ENCODE measurements at regions not wholly inside any gene's neighbourhood (a gene's known extent, or its start where the extent isn't known, plus 50 kb on each side); places are given as distances from the start of the nearest gene placed in this dataset.

DNA sequence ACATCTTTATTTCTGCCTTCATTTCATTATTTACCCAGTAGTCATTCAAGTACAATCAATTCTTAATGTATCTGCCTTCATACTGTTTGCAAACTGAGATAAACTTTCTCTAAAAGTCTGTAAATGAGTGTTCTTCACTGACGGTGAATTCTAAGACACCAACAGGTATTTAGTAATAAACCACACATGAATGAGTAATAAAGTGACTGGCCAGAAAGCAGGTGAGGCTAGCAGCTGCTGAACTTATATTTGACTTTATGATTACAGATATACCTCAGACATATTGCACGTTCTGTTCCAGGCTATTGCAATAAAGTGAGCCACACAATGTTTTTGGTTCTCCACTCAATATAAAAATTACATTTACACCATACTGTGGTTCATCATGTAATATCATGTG is 1894.0 kb upstream of the RAG2 start:
- no peaks in the 10 kb centered on the region for H3K36me3 Mint-ChIP-seq (ENCODE audit: low read depth, unreplicated experiment)
- FAIRE-seq: no peak
- no peak overlapping the region for H3K4me2 ChIP-seq (ENCODE audit: low read length)
- H3K4me1 ChIP-seq (ENCODE audit: insufficient read depth, low read length): no peaks in the 10 kb centered on the region
- H3K27ac ChIP-seq (ENCODE audit: low read depth, low read length): no peak overlapping the region
- H3K27ac Mint-ChIP-seq (ENCODE audit: unreplicated experiment): no peak overlapping the region
- no peaks in the 10 kb centered on the region for H3K4me1 Mint-ChIP-seq (ENCODE audit: low read depth, unreplicated experiment)
- no peaks in the 10 kb centered on the region for H3K9me3 Mint-ChIP-seq (ENCODE audit: unreplicated experiment)
- TF ChIP-seq, protein P1, sequence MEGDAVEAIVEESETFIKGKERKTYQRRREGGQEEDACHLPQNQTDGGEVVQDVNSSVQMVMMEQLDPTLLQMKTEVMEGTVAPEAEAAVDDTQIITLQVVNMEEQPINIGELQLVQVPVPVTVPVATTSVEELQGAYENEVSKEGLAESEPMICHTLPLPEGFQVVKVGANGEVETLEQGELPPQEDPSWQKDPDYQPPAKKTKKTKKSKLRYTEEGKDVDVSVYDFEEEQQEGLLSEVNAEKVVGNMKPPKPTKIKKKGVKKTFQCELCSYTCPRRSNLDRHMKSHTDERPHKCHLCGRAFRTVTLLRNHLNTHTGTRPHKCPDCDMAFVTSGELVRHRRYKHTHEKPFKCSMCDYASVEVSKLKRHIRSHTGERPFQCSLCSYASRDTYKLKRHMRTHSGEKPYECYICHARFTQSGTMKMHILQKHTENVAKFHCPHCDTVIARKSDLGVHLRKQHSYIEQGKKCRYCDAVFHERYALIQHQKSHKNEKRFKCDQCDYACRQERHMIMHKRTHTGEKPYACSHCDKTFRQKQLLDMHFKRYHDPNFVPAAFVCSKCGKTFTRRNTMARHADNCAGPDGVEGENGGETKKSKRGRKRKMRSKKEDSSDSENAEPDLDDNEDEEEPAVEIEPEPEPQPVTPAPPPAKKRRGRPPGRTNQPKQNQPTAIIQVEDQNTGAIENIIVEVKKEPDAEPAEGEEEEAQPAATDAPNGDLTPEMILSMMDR (IDR thresholded peaks at IDR 0.05; ENCODE audit: insufficient read depth, low read depth, low read length): no peak
- no peak for TF ChIP-seq EZH2 (IDR thresholded peaks at IDR 0.05; ENCODE audit: insufficient read depth, low read length)
- H3K9ac ChIP-seq (ENCODE audit: low read length): no peak overlapping the region
- no peak overlapping the region for H3K4me3 ChIP-seq (ENCODE audit: insufficient read depth, low read depth, low read length)
- no peak overlapping the region for H2AFZ ChIP-seq (ENCODE audit: low read depth, low read length)
- no peak overlapping the region for H3K4me3 Mint-ChIP-seq (ENCODE audit: unreplicated experiment)
- no peaks in the 10 kb centered on the region for H3K9me3 ChIP-seq (ENCODE audit: insufficient read depth, low read depth, low read length)
- H3K27me3 ChIP-seq (ENCODE audit: insufficient read depth, low read length): no peaks in the 10 kb centered on the region
- H3K79me2 ChIP-seq (ENCODE audit: insufficient read depth, low read length): no peaks in the 10 kb centered on the region
- H4K20me1 ChIP-seq (ENCODE audit: insufficient read depth, low read length): no peaks in the 10 kb centered on the region
- H3K36me3 ChIP-seq (ENCODE audit: insufficient read depth, low read length): no peaks in the 10 kb centered on the region
- DNase-seq (ENCODE audit: low read depth): no peak
- no peaks in the 10 kb centered on the region for H3K27me3 Mint-ChIP-seq (ENCODE audit: low read depth, unreplicated experiment)

DNA sequence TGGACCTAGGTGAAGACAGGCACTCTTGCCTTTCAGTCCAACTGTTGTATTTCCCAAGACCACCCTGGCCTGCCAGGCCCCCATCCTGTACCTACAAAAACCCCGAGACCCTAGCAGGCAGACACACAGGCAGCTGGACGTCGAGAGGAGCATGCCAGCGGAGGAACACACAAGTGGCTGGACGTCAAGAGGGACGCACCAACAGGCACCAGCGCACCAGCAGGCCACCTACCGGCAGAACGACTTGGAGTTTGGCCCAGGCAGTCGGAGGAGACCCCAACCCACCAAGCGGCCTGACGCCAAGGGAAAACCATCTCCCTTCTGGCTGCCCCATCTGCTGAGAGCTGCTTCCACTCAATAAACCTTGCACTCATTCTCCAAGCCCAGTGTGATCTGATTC is 1883.4 kb upstream of the RAG2 start:
- Mint-ChIP-seq H3K36me3 (ENCODE audit: low read depth, unreplicated experiment) (no peaks in the 10 kb centered on the region), H3K4me1 (ENCODE audit: low read depth, unreplicated experiment) (no peaks in the 10 kb centered on the region), H3K27me3 (ENCODE audit: low read depth, unreplicated experiment) (no peaks in the 10 kb centered on the region), H3K4me3 (ENCODE audit: unreplicated experiment) (no peak overlapping the region), H3K9me3 (ENCODE audit: unreplicated experiment) (no peaks in the 10 kb centered on the region), H3K27ac (ENCODE audit: unreplicated experiment) (no peak overlapping the region)
- no peak overlapping the region for H2AFZ ChIP-seq (ENCODE audit: low read depth, low read length)
- DNase-seq (ENCODE audit: low read depth) (no peak), FAIRE-seq (no peak)
- H3K4me3 ChIP-seq (ENCODE audit: insufficient read depth, low read depth, low read length): no peak overlapping the region
- H3K79me2 ChIP-seq (ENCODE audit: insufficient read depth, low read length): no peaks in the 10 kb centered on the region
- H3K9me3 ChIP-seq (ENCODE audit: insufficient read depth, low read depth, low read length): no peaks in the 10 kb centered on the region
- H4K20me1 ChIP-seq (ENCODE audit: insufficient read depth, low read length): no peaks in the 10 kb centered on the region
- no peak overlapping the region for H3K9ac ChIP-seq (ENCODE audit: low read length)
- H3K4me2 ChIP-seq (ENCODE audit: low read length): no peak overlapping the region
- H3K36me3 ChIP-seq (ENCODE audit: insufficient read depth, low read length): no peaks in the 10 kb centered on the region
- no peaks in the 10 kb centered on the region for H3K4me1 ChIP-seq (ENCODE audit: insufficient read depth, low read length)
- H3K27ac ChIP-seq (ENCODE audit: low read depth, low read length): no peak overlapping the region
- no peaks in the 10 kb centered on the region for H3K27me3 ChIP-seq (ENCODE audit: insufficient read depth, low read length)
- TF ChIP-seq, protein P1 (IDR thresholded peaks at IDR 0.05; ENCODE audit: insufficient read depth, low read depth, low read length): no peak
- no peak for TF ChIP-seq EZH2 (IDR thresholded peaks at IDR 0.05; ENCODE audit: insufficient read depth, low read length)

DNA sequence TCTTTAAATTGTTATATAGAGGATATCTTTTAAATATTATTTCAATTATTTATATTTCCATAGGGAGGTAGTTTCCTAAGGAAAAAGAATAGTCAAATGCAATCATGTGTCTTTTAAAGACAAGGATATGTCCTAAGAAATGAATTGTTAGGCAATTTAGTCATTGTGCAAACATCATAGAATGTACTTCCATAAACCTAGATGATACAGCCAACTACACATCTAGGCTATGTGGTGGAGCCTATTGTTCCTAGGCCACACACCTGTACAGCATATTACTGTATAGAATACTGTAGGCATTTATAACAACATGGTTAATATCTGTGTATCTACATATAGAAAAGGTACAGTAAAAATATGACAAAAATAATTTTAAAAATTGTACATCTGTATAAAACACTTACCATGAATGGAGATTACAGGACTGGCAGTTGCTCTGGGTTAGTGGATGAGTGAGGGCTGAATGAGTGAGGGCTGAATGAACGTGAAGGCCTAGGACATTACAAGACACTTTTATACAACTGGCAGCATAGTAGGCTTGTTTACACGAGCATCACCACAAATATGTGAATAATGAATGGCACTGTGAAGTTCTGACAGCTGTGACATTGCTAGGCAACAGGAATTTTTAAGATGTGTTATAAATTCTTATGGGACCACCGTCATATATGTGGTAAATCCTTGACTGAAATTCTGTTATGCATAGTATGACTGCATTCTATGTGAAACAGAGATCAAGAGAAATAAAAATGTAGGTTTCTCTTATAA is 1879.0 kb upstream of the RAG2 start:
- no peak overlapping the region for H3K27ac ChIP-seq (ENCODE audit: low read depth, low read length)
- DNase-seq (ENCODE audit: low read depth): peak; percentile 22
- H3K4me1 Mint-ChIP-seq (ENCODE audit: low read depth, unreplicated experiment): no peaks in the 10 kb centered on the region
- H3K4me3 Mint-ChIP-seq (ENCODE audit: unreplicated experiment): no peak overlapping the region
- TF ChIP-seq EZH2 (IDR thresholded peaks at IDR 0.05; ENCODE audit: insufficient read depth, low read length): no peak
- TF ChIP-seq, protein P1 (IDR thresholded peaks at IDR 0.05; ENCODE audit: insufficient read depth, low read depth, low read length): no peak
- H2AFZ ChIP-seq (ENCODE audit: low read depth, low read length): no peak overlapping the region
- no peaks in the 10 kb centered on the region for H3K4me1 ChIP-seq (ENCODE audit: insufficient read depth, low read length)
- H3K9me3 Mint-ChIP-seq (ENCODE audit: unreplicated experiment): no peaks in the 10 kb centered on the region
- H3K27me3 Mint-ChIP-seq (ENCODE audit: low read depth, unreplicated experiment): no peaks in the 10 kb centered on the region
- no peaks in the 10 kb centered on the region for H3K36me3 Mint-ChIP-seq (ENCODE audit: low read depth, unreplicated experiment)
- H3K36me3 ChIP-seq (ENCODE audit: insufficient read depth, low read length): no peaks in the 10 kb centered on the region
- H3K27ac Mint-ChIP-seq (ENCODE audit: unreplicated experiment): no peak overlapping the region
- no peak overlapping the region for H3K4me2 ChIP-seq (ENCODE audit: low read length)
- no peaks in the 10 kb centered on the region for H3K79me2 ChIP-seq (ENCODE audit: insufficient read depth, low read length)
- H4K20me1 ChIP-seq (ENCODE audit: insufficient read depth, low read length): no peaks in the 10 kb centered on the region
- H3K9ac ChIP-seq (ENCODE audit: low read length): no peak overlapping the region
- FAIRE-seq: no peak
- H3K27me3 ChIP-seq (ENCODE audit: insufficient read depth, low read length): no peaks in the 10 kb centered on the region
- no peak overlapping the region for H3K4me3 ChIP-seq (ENCODE audit: insufficient read depth, low read depth, low read length)
- no peaks in the 10 kb centered on the region for H3K9me3 ChIP-seq (ENCODE audit: insufficient read depth, low read depth, low read length)
